ENCODE measurements at regions not wholly inside any gene's neighbourhood (a gene's known extent, or its start where the extent isn't known, plus 50 kb on each side); places are given as distances from the start of the nearest gene placed in this dataset.

- ATAC-seq (ENCODE audit: low read depth) (no peak), DNase-seq (no peak)
- no peak overlapping the region for H3K4me2 ChIP-seq (replicated peaks; ENCODE audit: low read depth, low read length, poor library complexity, severe bottlenecking)
- H3K9me3 ChIP-seq (ENCODE audit: control extremely low read depth in 1 of 3, control insufficient read depth in 2 of 3, insufficient read depth in 1 of 3, low read length in 2 of 3): peaks cover 0 to 16% (median 0%) of the 10 kb centered on the region in 3 donors
- 88% methylated on average over 2 of the region's 2 CpGs for WGBS (ENCODE audit: insufficient coverage)
- H3K27ac ChIP-seq (ENCODE audit: low read length in 2 of 2): no peak overlapping the region
- H4K20me1 ChIP-seq (ENCODE audit: control insufficient read depth, insufficient read depth, low read length, poor library complexity, severe bottlenecking): no peaks in the 10 kb centered on the region
- TF ChIP-seq, protein P1, sequence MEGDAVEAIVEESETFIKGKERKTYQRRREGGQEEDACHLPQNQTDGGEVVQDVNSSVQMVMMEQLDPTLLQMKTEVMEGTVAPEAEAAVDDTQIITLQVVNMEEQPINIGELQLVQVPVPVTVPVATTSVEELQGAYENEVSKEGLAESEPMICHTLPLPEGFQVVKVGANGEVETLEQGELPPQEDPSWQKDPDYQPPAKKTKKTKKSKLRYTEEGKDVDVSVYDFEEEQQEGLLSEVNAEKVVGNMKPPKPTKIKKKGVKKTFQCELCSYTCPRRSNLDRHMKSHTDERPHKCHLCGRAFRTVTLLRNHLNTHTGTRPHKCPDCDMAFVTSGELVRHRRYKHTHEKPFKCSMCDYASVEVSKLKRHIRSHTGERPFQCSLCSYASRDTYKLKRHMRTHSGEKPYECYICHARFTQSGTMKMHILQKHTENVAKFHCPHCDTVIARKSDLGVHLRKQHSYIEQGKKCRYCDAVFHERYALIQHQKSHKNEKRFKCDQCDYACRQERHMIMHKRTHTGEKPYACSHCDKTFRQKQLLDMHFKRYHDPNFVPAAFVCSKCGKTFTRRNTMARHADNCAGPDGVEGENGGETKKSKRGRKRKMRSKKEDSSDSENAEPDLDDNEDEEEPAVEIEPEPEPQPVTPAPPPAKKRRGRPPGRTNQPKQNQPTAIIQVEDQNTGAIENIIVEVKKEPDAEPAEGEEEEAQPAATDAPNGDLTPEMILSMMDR (IDR thresholded peaks at IDR 0.05): no peak
- no peak for TF ChIP-seq EZH2 (IDR thresholded peaks at IDR 0.05; ENCODE audit: borderline replicate concordance, insufficient read depth, low read depth, low read length, poor library complexity, severe bottlenecking)
- Mint-ChIP-seq H3K4me1 (no peaks in the 10 kb centered on the region), H3K9me3 (ENCODE audit: insufficient read depth) (no peaks in the 10 kb centered on the region), H3K27me3 (no peaks in the 10 kb centered on the region), H3K4me3 (no peak overlapping the region), H3K27ac (no peak overlapping the region)
- no peak overlapping the region for H2AFZ ChIP-seq (ENCODE audit: insufficient read depth, low read depth, low read length, poor library complexity, severe bottlenecking)
- no peaks in the 10 kb centered on the region for H3K27me3 ChIP-seq (replicated peaks in 1 of 4; ENCODE audit: control extremely low read depth in 1 of 4, control insufficient read depth in 3 of 4, insufficient read depth in 4 of 4, low read length in 3 of 4)
- no peak overlapping the region for H3K9ac ChIP-seq (ENCODE audit: low read length)
- no peaks in the 10 kb centered on the region for H3K79me2 ChIP-seq (ENCODE audit: control insufficient read depth, insufficient read depth, low read length)
- no peak overlapping the region for H3K4me3 ChIP-seq (ENCODE audit: control extremely low read depth in 1 of 5, extremely low read depth in 1 of 5, insufficient read depth in 1 of 5, low read depth in 2 of 5, low read length in 4 of 5)
- no peaks in the 10 kb centered on the region for H3K36me3 ChIP-seq (replicated peaks in 1 of 2; ENCODE audit: control extremely low read depth in 1 of 2, control insufficient read depth in 1 of 2, extremely low read depth in 1 of 2, insufficient read depth in 2 of 2, low read length in 1 of 2)
- CTCF ChIA-PET: no interaction called here
- no peaks in the 10 kb centered on the region for H3K4me1 ChIP-seq (ENCODE audit: control insufficient read depth in 2 of 2, insufficient read depth in 2 of 2, low read length in 2 of 2)
- intact Hi-C loops (cut with micrococcal nuclease): no loop called here
- POLR2A ChIA-PET: no interaction called here
These were observed 189.2 kb downstream of the IRX1 start for GRCh38 chr5:3784854-3785253.

DNA sequence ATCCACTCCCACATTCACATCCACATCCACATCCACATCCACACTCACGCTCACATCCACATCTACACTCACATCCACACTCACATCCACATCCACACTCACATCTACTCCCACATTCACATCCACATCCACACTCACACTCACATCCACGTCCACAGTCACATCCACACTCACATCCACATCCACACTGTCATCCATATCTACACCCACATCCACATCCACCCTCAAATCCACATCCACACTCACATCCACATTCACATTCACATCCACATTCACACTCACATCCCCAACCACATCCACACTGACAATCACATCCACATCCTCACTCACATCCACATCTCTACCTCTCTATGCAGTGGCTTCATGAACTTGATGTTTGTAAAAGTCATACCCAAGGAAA is 190.5 kb downstream of the IRX1 start:
- no peak overlapping the region for H3K4me3 Mint-ChIP-seq
- H3K27me3 Mint-ChIP-seq: no peaks in the 10 kb centered on the region
- CTCF ChIA-PET: no interaction called here
- H3K27me3 ChIP-seq (replicated peaks in 1 of 4; ENCODE audit: control extremely low read depth in 1 of 4, control insufficient read depth in 3 of 4, insufficient read depth in 4 of 4, low read length in 3 of 4): no peaks in the 10 kb centered on the region
- no peak for DNase-seq
- H3K4me1 Mint-ChIP-seq: no peaks in the 10 kb centered on the region
- no peaks in the 10 kb centered on the region for H3K79me2 ChIP-seq (ENCODE audit: control insufficient read depth, insufficient read depth, low read length)
- no peaks in the 10 kb centered on the region for H4K20me1 ChIP-seq (ENCODE audit: control insufficient read depth, insufficient read depth, low read length, poor library complexity, severe bottlenecking)
- no peak overlapping the region for H3K4me3 ChIP-seq (ENCODE audit: control extremely low read depth in 1 of 5, extremely low read depth in 1 of 5, insufficient read depth in 1 of 5, low read depth in 2 of 5, low read length in 4 of 5)
- no peaks in the 10 kb centered on the region for H3K36me3 ChIP-seq (replicated peaks in 1 of 2; ENCODE audit: control extremely low read depth in 1 of 2, control insufficient read depth in 1 of 2, extremely low read depth in 1 of 2, insufficient read depth in 2 of 2, low read length in 1 of 2)
- no peak overlapping the region for H3K9ac ChIP-seq (ENCODE audit: low read length)
- intact Hi-C loops (cut with micrococcal nuclease): no loop called here
- H3K27ac Mint-ChIP-seq: no peak overlapping the region
- H3K4me2 ChIP-seq (replicated peaks; ENCODE audit: low read depth, low read length, poor library complexity, severe bottlenecking): no peak overlapping the region
- no peak overlapping the region for H3K27ac ChIP-seq (ENCODE audit: low read length in 2 of 2)
- no peak overlapping the region for H2AFZ ChIP-seq (ENCODE audit: insufficient read depth, low read depth, low read length, poor library complexity, severe bottlenecking)
- peaks cover 0 to 14% (median 0%) of the 10 kb centered on the region in 3 donors for H3K9me3 ChIP-seq (ENCODE audit: control extremely low read depth in 1 of 3, control insufficient read depth in 2 of 3, insufficient read depth in 1 of 3, low read length in 2 of 3)
- POLR2A ChIA-PET: no interaction called here
- ATAC-seq (ENCODE audit: low read depth): no peak
- 83% methylated on average over 2 of the region's 2 CpGs for WGBS (ENCODE audit: insufficient coverage)
- H3K4me1 ChIP-seq (ENCODE audit: control insufficient read depth in 2 of 2, insufficient read depth in 2 of 2, low read length in 2 of 2): no peaks in the 10 kb centered on the region
- TF ChIP-seq, protein P1 (IDR thresholded peaks at IDR 0.05): no peak
- TF ChIP-seq EZH2 (IDR thresholded peaks at IDR 0.05; ENCODE audit: borderline replicate concordance, insufficient read depth, low read depth, low read length, poor library complexity, severe bottlenecking): no peak
- H3K9me3 Mint-ChIP-seq (ENCODE audit: insufficient read depth): peaks cover 2% of the 10 kb centered on the region
